ENCODE measurements at regions not wholly inside any gene's neighbourhood (a gene's known extent, or its start where the extent isn't known, plus 50 kb on each side); places are given as distances from the start of the nearest gene placed in this dataset.

GRCh38 chr5:145090115-145090514 lies 745.0 kb downstream of the PRELID2 start:
- TF ChIP-seq EZH2 (IDR thresholded peaks at IDR 0.05) (no peak), POLR2AphosphoS5 (IDR thresholded peaks at IDR 0.05; ENCODE audit: borderline replicate concordance, low read depth, low read length) (no peak)

Data from SK-N-MC (cell line).